Central memory CD8-positive, alpha-beta T cell (primary cell): ENCODE measurements at regions not wholly inside any gene's neighbourhood (a gene's known extent, or its start where the extent isn't known, plus 50 kb on each side); places are given as distances from the start of the nearest gene placed in this dataset.
"Not testable (repeated sequence)": the region's sequence is repeated elsewhere in the genome, so short reads cannot be mapped to it uniquely, and the experiment has no call there.

ENCODE experiments used
- ATAC-seq: fragments of 150-1000 bp; cut with Tn5 transposase; replicated peaks from 2 replicates; pipeline ENCODE4 v1.10.0; 2022; ENCODE audit warnings: mild to moderate bottlenecking, moderate FRiP score, moderate number of reproducible peaks; ENCODE audit not compliant: poor library complexity, severe bottlenecking; ENCODE audit errors: extremely low read depth
- DNase-seq, 2 donors: peaks; one replicate each; pipeline ENCODE4 v3.0.0; 2021; ENCODE audit warnings: low spot score in 2 of 2
- H3K27ac Mint-ChIP-seq: one replicate; pipeline ENCODE4 v1.8.0; 2022; ENCODE audit warnings: low read depth, mild to moderate bottlenecking, moderate library complexity, mixed read lengths
- H3K27me3 Mint-ChIP-seq: one replicate; pipeline ENCODE4 v1.8.0; 2022; ENCODE audit warnings: mixed read lengths
- H3K36me3 Mint-ChIP-seq: one replicate; pipeline ENCODE4 v1.8.0; 2022; ENCODE audit warnings: mild to moderate bottlenecking, moderate library complexity, mixed read lengths; ENCODE audit not compliant: insufficient read depth
- H3K4me1 Mint-ChIP-seq: one replicate; pipeline ENCODE4 v1.8.0; 2022; ENCODE audit warnings: mixed read lengths
- H3K4me3 Mint-ChIP-seq: one replicate; pipeline ENCODE4 v1.8.0; 2022; ENCODE audit warnings: mild to moderate bottlenecking, moderate library complexity, mixed read lengths
- H3K9me3 Mint-ChIP-seq: one replicate; pipeline ENCODE4 v1.8.0; 2022; ENCODE audit warnings: mixed read lengths

GRCh38 chr12:111126331-111126730, 206.0 kb upstream of the MYL2 start:
- Mint-ChIP-seq H3K9me3 (no peaks in the 10 kb centered on the region), H3K36me3 (no peaks in the 10 kb centered on the region), H3K4me1 (no peaks in the 10 kb centered on the region), H3K4me3 (no peak overlapping the region), H3K27me3 (peaks cover 25% of the 10 kb centered on the region), H3K27ac (no peak overlapping the region)
- ATAC-seq (no peak), DNase-seq (no peak)

GRCh38 chr12:111124183-111124582, 203.8 kb upstream of the MYL2 start:
- no peak overlapping the region for H3K27ac Mint-ChIP-seq
- peaks cover 26% of the 10 kb centered on the region for H3K27me3 Mint-ChIP-seq
- no peaks in the 10 kb centered on the region for H3K9me3 Mint-ChIP-seq
- H3K4me3 Mint-ChIP-seq = no peak overlapping the region
- H3K4me1 Mint-ChIP-seq = no peaks in the 10 kb centered on the region
- no peaks in the 10 kb centered on the region for H3K36me3 Mint-ChIP-seq
- ATAC-seq = no peak
- no peak for DNase-seq

- ATAC-seq (no peak), DNase-seq (no peak)
- Mint-ChIP-seq H3K27ac (no peak overlapping the region), H3K36me3 (no peaks in the 10 kb centered on the region), H3K9me3 (no peaks in the 10 kb centered on the region), H3K27me3 (peaks cover 30% of the 10 kb centered on the region), H3K4me3 (no peak overlapping the region), H3K4me1 (no peaks in the 10 kb centered on the region)
Observed at GRCh38 chr12:111123390-111123789, 203.0 kb upstream of the MYL2 start.

GRCh38 chr12:111122458-111122878, 202.1 kb upstream of the MYL2 start:
- H3K27me3 Mint-ChIP-seq = peaks cover 32% of the 10 kb centered on the region
- H3K27ac Mint-ChIP-seq = no peak overlapping the region
- no peak for ATAC-seq
- H3K9me3 Mint-ChIP-seq = no peaks in the 10 kb centered on the region
- no peaks in the 10 kb centered on the region for H3K4me1 Mint-ChIP-seq
- DNase-seq = no peak
- no peak overlapping the region for H3K4me3 Mint-ChIP-seq
- no peaks in the 10 kb centered on the region for H3K36me3 Mint-ChIP-seq

- H3K27ac Mint-ChIP-seq = no peak overlapping the region
- H3K4me3 Mint-ChIP-seq = no peak overlapping the region
- no peak for ATAC-seq
- DNase-seq = no peak
- no peaks in the 10 kb centered on the region for H3K9me3 Mint-ChIP-seq
- H3K27me3 Mint-ChIP-seq = peaks cover 38% of the 10 kb centered on the region
- no peaks in the 10 kb centered on the region for H3K36me3 Mint-ChIP-seq
- no peaks in the 10 kb centered on the region for H3K4me1 Mint-ChIP-seq
Observed at GRCh38 chr12:111121840-111122239, 201.5 kb upstream of the MYL2 start.

- DNase-seq (no peak), ATAC-seq (no peak)
- no peaks in the 10 kb centered on the region for H3K36me3 Mint-ChIP-seq
- no peak overlapping the region for H3K27ac Mint-ChIP-seq
- H3K27me3 Mint-ChIP-seq = peaks cover 50% of the 10 kb centered on the region
- H3K9me3 Mint-ChIP-seq = no peaks in the 10 kb centered on the region
- H3K4me1 Mint-ChIP-seq = no peaks in the 10 kb centered on the region
- H3K4me3 Mint-ChIP-seq = no peak overlapping the region
Observed at GRCh38 chr12:111120578-111120977, 200.2 kb upstream of the MYL2 start.

GRCh38 chr12:111117017-111117416, 196.6 kb upstream of the MYL2 start:
- no peak for DNase-seq
- Mint-ChIP-seq H3K4me3 (no peak overlapping the region), H3K27me3 (peaks cover 61% of the 10 kb centered on the region), H3K9me3 (no peaks in the 10 kb centered on the region), H3K36me3 (peaks cover 2% of the 10 kb centered on the region), H3K27ac (no peak overlapping the region), H3K4me1 (peaks cover 2% of the 10 kb centered on the region)
- ATAC-seq = no peak

- H3K36me3 Mint-ChIP-seq, DNase-seq, H3K4me3 Mint-ChIP-seq, H3K4me1 Mint-ChIP-seq, H3K9me3 Mint-ChIP-seq, ATAC-seq, H3K27ac Mint-ChIP-seq: not testable (repeated sequence)
- H3K27me3 Mint-ChIP-seq = peaks cover 60% of the 10 kb centered on the region
Observed at GRCh38 chr12:111113313-111113712, 192.9 kb upstream of the MYL2 start.

- no peak for ATAC-seq
- H3K27ac Mint-ChIP-seq = no peak overlapping the region
Observed at GRCh38 chr12:111112311-111113098, 192.1 kb upstream of the MYL2 start.

GRCh38 chr12:111111681-111112080, 191.3 kb upstream of the MYL2 start:
- Mint-ChIP-seq H3K4me1 (peaks cover 5% of the 10 kb centered on the region), H3K27me3 (peaks cover 54% of the 10 kb centered on the region)
- no peak for ATAC-seq

More at GRCh38 chr12:111112311-111113098, 192.1 kb upstream of the MYL2 start:
- H3K4me3 Mint-ChIP-seq = no peak overlapping the region
- DNase-seq = no peak
- peaks cover 5% of the 10 kb centered on the region for H3K4me1 Mint-ChIP-seq
- peaks cover 54% of the 10 kb centered on the region for H3K27me3 Mint-ChIP-seq
- H3K36me3 Mint-ChIP-seq = peaks cover 2% of the 10 kb centered on the region
- no peaks in the 10 kb centered on the region for H3K9me3 Mint-ChIP-seq

GRCh38 chr12:111110556-111110955, 190.2 kb upstream of the MYL2 start:
- Mint-ChIP-seq H3K9me3 (no peaks in the 10 kb centered on the region), H3K4me1 (peaks cover 5% of the 10 kb centered on the region), H3K27ac (no peak overlapping the region), H3K4me3 (no peak overlapping the region), H3K36me3 (peaks cover 2% of the 10 kb centered on the region), H3K27me3 (peaks cover 48% of the 10 kb centered on the region)
- ATAC-seq = no peak
- no peak for DNase-seq

More at GRCh38 chr12:111111681-111112080, 191.3 kb upstream of the MYL2 start:
- Mint-ChIP-seq H3K27ac (no peak overlapping the region), H3K9me3 (no peaks in the 10 kb centered on the region), H3K4me3 (no peak overlapping the region), H3K36me3 (peaks cover 2% of the 10 kb centered on the region)
- DNase-seq = no peak

GRCh38 chr12:111108726-111109125, 188.3 kb upstream of the MYL2 start:
- H3K27ac Mint-ChIP-seq = no peak overlapping the region
- H3K27me3 Mint-ChIP-seq = peaks cover 31% of the 10 kb centered on the region
- no peak overlapping the region for H3K4me3 Mint-ChIP-seq
- H3K4me1 Mint-ChIP-seq = peaks cover 5% of the 10 kb centered on the region
- DNase-seq = no peak
- H3K36me3 Mint-ChIP-seq = peaks cover 2% of the 10 kb centered on the region
- no peaks in the 10 kb centered on the region for H3K9me3 Mint-ChIP-seq
- no peak for ATAC-seq

GRCh38 chr12:111107392-111108178, 187.2 kb upstream of the MYL2 start:
- peaks cover 5% of the 10 kb centered on the region for H3K4me1 Mint-ChIP-seq
- no peaks in the 10 kb centered on the region for H3K9me3 Mint-ChIP-seq
- ATAC-seq = no peak
- no peak overlapping the region for H3K4me3 Mint-ChIP-seq
- DNase-seq = no peak
- H3K36me3 Mint-ChIP-seq = no peaks in the 10 kb centered on the region
- H3K27me3 Mint-ChIP-seq = peaks cover 31% of the 10 kb centered on the region
- no peak overlapping the region for H3K27ac Mint-ChIP-seq
